Pancreas (tissue), 10 donors: ENCODE measurements at regions not wholly inside any gene's neighbourhood (a gene's known extent, or its start where the extent isn't known, plus 50 kb on each side); places are given as distances from the start of the nearest gene placed in this dataset.
A peak's percentile ranks its signal among the peaks of the same experiment; 100 is the strongest.

Experiments
- ATAC-seq, 4 donors: fragments of 200-7000 bp; cut with Tn5 transposase; one replicate each; pipeline versions ENCODE4 v1.8.0 to v1.9.1; 2020; ENCODE audit warnings: mild to moderate bottlenecking in 4 of 4, moderate library complexity in 4 of 4
- DNase-seq, 6 donors: peaks; one replicate each; pipeline ENCODE4 v3.0.0-alpha.2; 2020
- FAIRE-seq: peaks from 2 replicates; lab custom pipeline; 2012; peaks lifted over from hg19 to GRCh38; lab: Jason Lieb, UNC
- H3K27ac ChIP-seq, 4 donors: fragments of 200-600 bp; sonication (generic); 1 replicate in 3 of 4; 2 replicates in 1 of 4; pipeline versions ENCODE4 v1.5.0 to v1.8.0; 2020
- H3K27me3 ChIP-seq, 4 donors: fragments of 200-600 bp; one replicate each; pipeline ENCODE4 v1.8.0; 2021
- H3K36me3 ChIP-seq, 3 donors: fragments of 200-600 bp; sonication (generic) in 1 of 3; one replicate each; pipeline versions ENCODE4 v1.5.0 to v1.8.0; 2020 to 2021
- H3K4me1 ChIP-seq, 3 donors: fragments of 200-600 bp; one replicate each; pipeline ENCODE4 v1.8.0; 2021
- H3K4me3 ChIP-seq, 4 donors: fragments of 200-600 bp; sonication (generic) in 2 of 4; one replicate each; pipeline versions ENCODE4 v1.5.0 to v1.8.0; 2020 to 2021
- H3K9me3 ChIP-seq, 4 donors: fragments of 200-600 bp; one replicate each; pipeline ENCODE4 v1.8.0; 2021
- CTCF ChIP-seq, 4 donors: fragments of 200-600 bp; sonication (generic) in 3 of 4; IDR thresholded peaks; one replicate each; pipeline versions ENCODE4 v1.5.0 to v1.8.0; 2021; ENCODE audit warnings: antibody characterized with exemption in 4 of 4
- WGBS, 2 donors: extraction: QIAGEN DNeasy Blood & Tissue Kit; methylation state at CpG; one replicate each; pipeline ENCODE4 v1.1.7; 2013; 5-methylcytosine and 5-hydroxymethylcytosine counted together
- intact Hi-C, 3 donors: fragments of 100-400 bp; cut with DNase I; formaldehyde crosslinking; loops; one replicate each; pipeline versions ENCODE4 v1.11.1 to v1.14.2; 2022
- donor health status: healthy with polysubstance abuse.
- donor health status: DM: no; HTN: no; CAD: no; lungs with moderate emphysema.
- donor health status: DM: no; HTN: no; CAD: no.
- donor health status: control.
- donor health status: control.
- donor health status: Bipolar disorder and iron deficiency.
- donor health status: DM: yes; HTN: yes; CAD: no.
- donor health status: DM: no; HTN: no; CAD: no.
- donor health status: DM: no; HTN: no; CAD: no.
- donor health status: DM: yes; HTN: yes; CAD: no.

- no peak overlapping the region for H3K4me3 ChIP-seq
- 39 to 52% methylated on average over 35 of the region's 35 CpGs for WGBS, 2 donors
- no peaks in the 10 kb centered on the region for H3K36me3 ChIP-seq
- TF ChIP-seq CTCF (IDR thresholded peaks at IDR 0.05) = no peak
- peaks cover 0 to 15% (median 7%) of the 10 kb centered on the region in 4 donors for H3K27me3 ChIP-seq
- no peaks in the 10 kb centered on the region for H3K4me1 ChIP-seq
- no peaks in the 10 kb centered on the region for H3K9me3 ChIP-seq
- ATAC-seq = no peak
- DNase-seq = no peak
- intact Hi-C loops = no loop called here
- H3K27ac ChIP-seq = no peak overlapping the region
- no peak for FAIRE-seq
These were observed 78.6 kb upstream of the GATA5 start for GRCh38 chr20:62554214-62554897.

- no peak for TF ChIP-seq CTCF (IDR thresholded peaks at IDR 0.05)
- intact Hi-C loops = loop anchor here in 1 of 3 donors (5.0 kb wide), 1 partner anchor 48 kb away; no protein-coding TSS in a partner anchor
- ATAC-seq = no peak
- no peak for FAIRE-seq
- H3K4me3 ChIP-seq = no peak overlapping the region
- H3K27me3 ChIP-seq = peaks cover 0 to 13% (median 4%) of the 10 kb centered on the region in 4 donors
- no peak for DNase-seq
- no peaks in the 10 kb centered on the region for H3K9me3 ChIP-seq
- WGBS, 2 donors = 52 to 59% methylated on average over 27 of the region's 27 CpGs
- no peaks in the 10 kb centered on the region for H3K4me1 ChIP-seq
- H3K27ac ChIP-seq = no peak overlapping the region
- no peaks in the 10 kb centered on the region for H3K36me3 ChIP-seq
These were observed 79.3 kb upstream of the GATA5 start for GRCh38 chr20:62554898-62555641.

GRCh38 chr20:62555642-62556420 is 80.0 kb upstream of the GATA5 start:
- no peaks in the 10 kb centered on the region for H3K4me1 ChIP-seq
- DNase-seq (no peak), ATAC-seq (no peak), FAIRE-seq (no peak)
- H3K36me3 ChIP-seq = no peaks in the 10 kb centered on the region
- intact Hi-C loops = loop anchor here in 1 of 3 donors (5.0 kb wide), 1 partner anchor 49 kb away; no protein-coding TSS in a partner anchor
- no peak for TF ChIP-seq CTCF (IDR thresholded peaks at IDR 0.05)
- H3K9me3 ChIP-seq = no peaks in the 10 kb centered on the region
- no peak overlapping the region for H3K4me3 ChIP-seq
- H3K27me3 ChIP-seq = peaks cover 0 to 14% (median 4%) of the 10 kb centered on the region in 4 donors
- no peak overlapping the region for H3K27ac ChIP-seq
- WGBS, 2 donors = 42 to 52% methylated on average over 26 to 29 of the region's 29 CpGs

GRCh38 chr20:62557462-62557861 is 81.7 kb upstream of the GATA5 start:
- no peaks in the 10 kb centered on the region for H3K36me3 ChIP-seq
- intact Hi-C loops = loop anchor here in 1 of 3 donors (5.0 kb wide), 1 partner anchor 50 kb away; no protein-coding TSS in a partner anchor
- H3K27ac ChIP-seq = no peak overlapping the region
- no peaks in the 10 kb centered on the region for H3K4me1 ChIP-seq
- peaks cover 0 to 22% (median 4%) of the 10 kb centered on the region in 4 donors for H3K27me3 ChIP-seq
- WGBS, 2 donors = 26 to 37% methylated on average over 14 of the region's 14 CpGs
- no peak overlapping the region for H3K4me3 ChIP-seq
- ATAC-seq (peak in 3 of 4 donors; percentile 16 to 82 (median 60)), DNase-seq (peak in 1 of 6 donors; percentile 22), FAIRE-seq (no peak)
- no peak for TF ChIP-seq CTCF (IDR thresholded peaks at IDR 0.05)
- no peaks in the 10 kb centered on the region for H3K9me3 ChIP-seq
